C4-2B (cell line): ENCODE measurements at regions not wholly inside any gene's neighbourhood (a gene's known extent, or its start where the extent isn't known, plus 50 kb on each side); places are given as distances from the start of the nearest gene placed in this dataset.

Source experiments
- H3K27ac ChIP-seq: fragments of 450-650 bp; 2 replicates; pipeline ENCODE4 v1.5.1; 2017
- ZFX ChIP-seq: fragments of 450-650 bp; IDR thresholded peaks from 2 replicates; pipeline ENCODE4 v1.6.1; 2017
- TF ChIP-seq, protein P1 (sequence below): fragments of 450-650 bp; conservative IDR thresholded peaks from 2 replicates; pipeline ENCODE4 v1.5.1; 2017; ENCODE audit warnings: mild to moderate bottlenecking

DNA sequence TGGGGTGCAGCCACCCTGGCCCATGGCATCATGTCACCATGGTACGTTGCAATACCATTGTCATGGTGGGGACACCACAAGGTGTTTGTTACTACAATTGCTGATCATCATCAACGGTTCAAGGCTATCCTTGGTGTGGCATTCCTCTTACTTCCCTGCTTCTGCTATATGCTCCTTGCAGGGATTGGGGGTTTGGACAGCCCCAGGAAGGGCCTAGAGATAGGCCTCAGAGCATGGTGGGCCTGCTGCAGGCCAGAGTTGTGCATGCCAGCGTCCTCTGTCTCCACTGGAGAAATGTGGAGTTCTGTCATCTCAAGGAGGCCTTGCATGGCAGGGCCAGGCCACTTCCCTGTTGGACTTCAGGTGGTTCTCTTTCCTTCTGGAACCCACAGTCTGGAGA is 234.6 kb upstream of the MKI67 start:
- TF ChIP-seq, protein P1, sequence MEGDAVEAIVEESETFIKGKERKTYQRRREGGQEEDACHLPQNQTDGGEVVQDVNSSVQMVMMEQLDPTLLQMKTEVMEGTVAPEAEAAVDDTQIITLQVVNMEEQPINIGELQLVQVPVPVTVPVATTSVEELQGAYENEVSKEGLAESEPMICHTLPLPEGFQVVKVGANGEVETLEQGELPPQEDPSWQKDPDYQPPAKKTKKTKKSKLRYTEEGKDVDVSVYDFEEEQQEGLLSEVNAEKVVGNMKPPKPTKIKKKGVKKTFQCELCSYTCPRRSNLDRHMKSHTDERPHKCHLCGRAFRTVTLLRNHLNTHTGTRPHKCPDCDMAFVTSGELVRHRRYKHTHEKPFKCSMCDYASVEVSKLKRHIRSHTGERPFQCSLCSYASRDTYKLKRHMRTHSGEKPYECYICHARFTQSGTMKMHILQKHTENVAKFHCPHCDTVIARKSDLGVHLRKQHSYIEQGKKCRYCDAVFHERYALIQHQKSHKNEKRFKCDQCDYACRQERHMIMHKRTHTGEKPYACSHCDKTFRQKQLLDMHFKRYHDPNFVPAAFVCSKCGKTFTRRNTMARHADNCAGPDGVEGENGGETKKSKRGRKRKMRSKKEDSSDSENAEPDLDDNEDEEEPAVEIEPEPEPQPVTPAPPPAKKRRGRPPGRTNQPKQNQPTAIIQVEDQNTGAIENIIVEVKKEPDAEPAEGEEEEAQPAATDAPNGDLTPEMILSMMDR = no peak
- no peak for TF ChIP-seq ZFX
- no peak overlapping the region for H3K27ac ChIP-seq

DNA sequence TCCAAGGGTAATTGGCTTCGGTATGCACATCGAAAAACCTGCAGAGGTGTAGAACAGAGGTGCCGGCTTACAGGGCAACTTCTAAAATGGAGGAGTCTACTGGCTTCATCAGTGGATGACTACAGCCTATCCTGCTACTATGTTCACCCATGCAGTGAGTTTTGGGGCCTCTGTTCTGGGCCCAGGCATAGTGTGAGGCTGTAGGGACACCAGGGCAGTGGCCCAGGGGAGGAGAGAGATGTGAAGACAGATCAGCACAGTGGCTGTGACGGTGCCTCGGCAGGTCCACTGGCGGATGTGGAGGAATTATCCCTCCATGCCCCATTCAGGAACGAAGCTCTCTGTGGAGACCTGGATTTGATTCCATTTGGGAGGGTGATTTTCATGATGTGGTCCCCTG is 235.3 kb upstream of the MKI67 start:
- TF ChIP-seq, protein P1 = no peak
- no peak for TF ChIP-seq ZFX
- no peak overlapping the region for H3K27ac ChIP-seq

DNA sequence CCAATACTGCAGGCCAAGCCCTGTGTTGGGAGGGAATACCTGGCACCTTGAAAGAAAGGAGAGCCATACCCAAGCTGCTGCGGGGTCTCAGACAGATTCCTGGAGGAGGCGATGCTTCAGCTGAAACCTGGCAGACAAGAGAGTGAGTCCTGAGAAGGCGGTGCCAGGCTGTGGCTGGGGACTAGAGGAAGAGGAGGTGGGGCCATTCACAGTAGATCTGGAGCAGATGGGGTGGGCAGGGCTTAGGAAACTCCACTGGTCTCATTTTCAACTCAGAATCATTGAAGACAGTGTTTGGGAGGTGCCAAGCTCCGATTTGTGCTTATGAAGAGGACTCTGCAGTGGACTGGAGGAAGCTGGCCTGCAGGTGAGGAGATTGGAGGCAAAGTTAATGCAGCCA is 236.3 kb upstream of the MKI67 start:
- no peak for TF ChIP-seq ZFX
- TF ChIP-seq, protein P1 = no peak
- H3K27ac ChIP-seq = no peak overlapping the region

DNA sequence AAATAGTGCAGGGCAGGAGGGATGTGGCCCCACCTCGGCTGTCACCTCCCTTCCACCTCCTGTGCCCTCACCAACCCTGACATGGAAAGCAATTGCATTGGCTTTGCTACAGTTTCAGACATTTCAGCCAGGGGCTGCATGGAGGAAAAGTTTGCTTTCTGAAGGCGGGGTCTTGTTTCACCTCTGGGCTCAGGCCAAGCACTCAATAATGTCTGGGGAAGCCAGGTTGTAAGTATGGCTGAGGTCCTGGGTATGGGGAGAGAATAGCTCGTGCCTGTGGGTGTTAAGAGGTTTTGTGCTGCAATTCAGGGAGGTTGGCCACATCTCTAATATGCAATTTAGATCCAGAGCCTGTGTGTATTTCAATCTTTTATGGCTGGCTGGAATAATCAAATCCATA is 238.4 kb upstream of the MKI67 start:
- H3K27ac ChIP-seq = no peak overlapping the region
- no peak for TF ChIP-seq ZFX
- TF ChIP-seq, protein P1 = no peak

DNA sequence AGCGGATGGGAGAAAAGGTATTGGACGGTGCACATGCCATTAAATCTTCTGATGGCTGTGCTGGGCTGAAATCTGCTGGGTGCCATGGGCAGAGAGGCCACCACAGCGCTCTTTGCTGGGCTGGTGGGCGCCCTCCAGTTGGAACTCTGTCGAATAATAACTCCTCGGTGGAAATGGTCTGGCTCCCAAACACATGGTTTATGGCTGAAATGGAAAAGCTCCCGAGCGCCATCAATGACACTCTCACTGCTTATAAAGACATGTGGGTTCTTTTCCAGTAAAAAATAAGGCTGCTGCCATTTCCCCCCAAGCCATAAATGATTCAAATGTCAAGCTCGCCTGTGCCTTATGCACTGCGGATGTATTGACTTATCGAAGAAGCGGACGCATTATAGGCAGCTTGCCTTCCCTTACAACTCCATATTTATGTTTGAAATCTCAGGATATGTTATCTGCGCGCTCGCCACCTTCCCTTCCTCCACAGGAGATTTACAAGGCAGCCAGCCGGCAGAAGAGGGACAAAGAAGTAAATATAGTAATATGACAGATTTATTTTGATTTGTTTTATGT is 239.0 kb upstream of the MKI67 start:
- H3K27ac ChIP-seq = no peak overlapping the region
- TF ChIP-seq, protein P1 = no peak
- no peak for TF ChIP-seq ZFX

DNA sequence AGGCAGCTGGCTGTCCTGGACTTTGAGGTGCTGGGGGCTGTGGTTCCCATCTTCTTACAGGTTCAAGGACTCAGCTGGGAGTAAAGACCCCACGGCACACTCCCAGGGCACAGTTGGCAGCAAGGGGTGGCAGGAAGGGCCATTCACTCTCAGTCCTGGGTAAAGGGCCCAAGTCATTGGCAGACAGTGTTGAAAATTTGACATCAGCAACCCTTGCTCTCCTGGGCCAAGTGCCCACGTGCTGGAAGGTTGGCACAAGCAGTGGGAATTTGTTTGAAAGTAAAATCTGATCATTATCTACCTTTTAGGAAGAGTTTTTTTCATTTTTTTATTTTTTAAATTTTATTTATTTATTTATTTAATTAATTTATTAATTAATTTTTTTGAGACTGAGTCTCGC is 241.6 kb upstream of the MKI67 start:
- no peak overlapping the region for H3K27ac ChIP-seq
- TF ChIP-seq, protein P1 = no peak
- no peak for TF ChIP-seq ZFX

DNA sequence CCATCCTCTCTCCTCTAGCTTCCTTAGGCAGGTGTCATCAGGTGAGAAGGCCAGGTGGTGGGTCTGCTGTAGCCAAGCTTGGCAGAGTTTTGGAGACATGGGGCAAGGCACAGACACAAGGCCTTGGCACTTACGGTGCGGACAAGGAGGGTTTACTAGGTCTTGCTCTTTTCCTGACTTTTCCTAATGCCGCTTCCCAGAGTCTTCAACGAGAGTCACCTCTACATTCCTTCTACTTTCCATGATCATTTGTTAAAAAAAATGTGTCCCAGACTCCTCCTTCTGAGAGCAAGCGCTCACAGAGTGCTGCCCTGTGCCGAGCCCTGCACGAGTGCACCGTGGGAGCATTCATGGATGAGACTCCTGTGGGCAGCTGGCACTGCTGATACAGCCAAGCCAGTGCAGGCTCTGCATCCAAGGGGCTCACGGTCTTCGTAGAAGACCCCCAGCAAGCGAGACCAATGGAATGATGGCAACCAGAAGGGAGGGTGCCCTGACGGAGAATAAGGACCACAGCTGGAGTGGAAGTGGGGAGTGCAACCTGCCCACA is 243.0 kb upstream of the MKI67 start:
- H3K27ac ChIP-seq = no peak overlapping the region
- TF ChIP-seq ZFX = no peak
- TF ChIP-seq, protein P1 = no peak
